Tibial nerve (tissue), 4 donors: ENCODE measurements at regions not wholly inside any gene's neighbourhood (a gene's known extent, or its start where the extent isn't known, plus 50 kb on each side); places are given as distances from the start of the nearest gene placed in this dataset.

Experiments
- DNase-seq, 2 donors: peaks; one replicate each; pipeline ENCODE4 v3.0.0-alpha.2; 2019; ENCODE audit warnings: low spot score in 2 of 2
- H3K27ac ChIP-seq, 4 donors: fragments of 200-600 bp; sonication (generic) in 3 of 4; one replicate each; pipeline ENCODE4 v1.5.1; 2017 to 2019; ENCODE audit warnings: mild to moderate bottlenecking in 1 of 4
- H3K27me3 ChIP-seq, 2 donors: fragments of 200-600 bp; sonication (generic) in 1 of 2; one replicate each; pipeline versions ENCODE4 v1.5.1 to v1.6.0; 2017 to 2019
- H3K36me3 ChIP-seq, 3 donors: fragments of 200-600 bp; sonication (generic); one replicate each; pipeline ENCODE4 v1.5.1; 2018 to 2019
- H3K4me1 ChIP-seq, 4 donors: fragments of 200-600 bp; sonication (generic) in 3 of 4; one replicate each; pipeline ENCODE4 v1.5.1; 2017 to 2019
- H3K4me3 ChIP-seq, 4 donors: fragments of 200-600 bp; sonication (generic) in 3 of 4; one replicate each; pipeline ENCODE4 v1.5.1; 2017 to 2019; ENCODE audit warnings: mild to moderate bottlenecking in 1 of 4, moderate library complexity in 1 of 4
- H3K9me3 ChIP-seq, 4 donors: fragments of 200-600 bp; sonication (generic) in 3 of 4; one replicate each; pipeline ENCODE4 v1.5.1; 2017 to 2019
- EP300 ChIP-seq, 2 donors: sonication (generic); formaldehyde crosslinking; IDR thresholded peaks; one replicate each; pipeline ENCODE4 v1.6.1; 2017; ENCODE audit warnings: antibody characterized with exemption in 2 of 2, mild to moderate bottlenecking in 1 of 2
- POLR2A ChIP-seq, 2 donors: fragments of 450-650 bp; IDR thresholded peaks; one replicate each; pipeline ENCODE4 v1.6.1; 2017; ENCODE audit warnings: antibody characterized with exemption in 2 of 2, mild to moderate bottlenecking in 2 of 2, moderate library complexity in 2 of 2
- WGBS, 2 donors: methylation state at CpG; one replicate each; pipeline ENCODE4 v1.1.5; 2018; 5-methylcytosine and 5-hydroxymethylcytosine counted together
- TF ChIP-seq, protein P1 (sequence below), 5 experiments: fragments of 200-600 bp in 3 of 5; fragments of 450-650 bp in 2 of 5; sonication (generic) in 3 of 5; IDR thresholded peaks; one replicate each; pipeline ENCODE4 v1.5.1; 2016 to 2019; ENCODE audit warnings: antibody characterized with exemption in 5 of 5, mild to moderate bottlenecking in 3 of 5, moderate library complexity in 2 of 5

DNA sequence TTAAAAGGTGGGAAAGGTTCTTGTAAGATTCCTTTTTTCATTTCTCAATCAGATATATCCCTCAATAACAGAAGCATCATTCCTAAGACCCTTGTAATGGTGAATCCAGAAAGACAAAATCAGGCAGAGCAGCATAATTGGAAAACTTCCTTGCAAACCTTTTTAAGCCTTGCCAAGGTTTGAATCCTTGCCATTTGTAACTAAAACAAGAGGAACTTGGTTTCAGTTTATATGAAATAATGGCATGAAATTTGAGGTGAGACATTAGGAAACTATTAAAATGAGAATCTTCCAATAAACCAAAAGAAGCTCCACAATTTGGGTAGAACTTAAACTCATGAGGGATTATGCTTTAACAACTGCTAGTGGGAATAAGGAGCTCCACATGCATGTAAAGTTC is 384.7 kb upstream of the SMC2 start:
- H3K36me3 ChIP-seq = no peaks in the 10 kb centered on the region

DNA sequence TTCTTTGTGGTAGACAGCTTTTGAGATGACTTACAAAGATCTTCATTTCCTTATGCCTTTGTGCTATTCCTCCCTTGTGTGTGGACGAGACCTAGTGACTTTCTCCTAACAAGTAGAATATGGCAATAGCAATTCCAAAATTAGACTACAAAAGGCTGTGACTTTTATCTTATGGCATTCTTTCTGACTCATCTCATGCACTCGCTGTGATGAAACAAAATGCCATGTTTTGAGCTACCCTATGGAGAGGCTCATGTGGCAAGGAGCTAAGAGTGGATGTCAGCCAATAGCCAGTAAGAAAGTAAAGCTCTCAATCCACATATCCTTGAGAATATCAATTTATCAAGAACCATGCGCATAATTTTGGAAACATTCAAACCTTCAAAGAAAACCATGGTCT is 380.5 kb upstream of the SMC2 start:
- no peak for DNase-seq
- no peak overlapping the region for H3K4me3 ChIP-seq
- H3K27ac ChIP-seq = no peak overlapping the region
- H3K4me1 ChIP-seq = no peaks in the 10 kb centered on the region
- H3K27me3 ChIP-seq = no peaks in the 10 kb centered on the region
- peaks cover 0 to 5% (median 0%) of the 10 kb centered on the region in 4 donors for H3K9me3 ChIP-seq
- WGBS, 2 donors = 82 to 84% methylated on average over 3 of the region's 3 CpGs
- H3K36me3 ChIP-seq = no peaks in the 10 kb centered on the region
- TF ChIP-seq EP300 (IDR thresholded peaks at IDR 0.05) (no peak), POLR2A (IDR thresholded peaks at IDR 0.05) (no peak)
- TF ChIP-seq, protein P1, sequence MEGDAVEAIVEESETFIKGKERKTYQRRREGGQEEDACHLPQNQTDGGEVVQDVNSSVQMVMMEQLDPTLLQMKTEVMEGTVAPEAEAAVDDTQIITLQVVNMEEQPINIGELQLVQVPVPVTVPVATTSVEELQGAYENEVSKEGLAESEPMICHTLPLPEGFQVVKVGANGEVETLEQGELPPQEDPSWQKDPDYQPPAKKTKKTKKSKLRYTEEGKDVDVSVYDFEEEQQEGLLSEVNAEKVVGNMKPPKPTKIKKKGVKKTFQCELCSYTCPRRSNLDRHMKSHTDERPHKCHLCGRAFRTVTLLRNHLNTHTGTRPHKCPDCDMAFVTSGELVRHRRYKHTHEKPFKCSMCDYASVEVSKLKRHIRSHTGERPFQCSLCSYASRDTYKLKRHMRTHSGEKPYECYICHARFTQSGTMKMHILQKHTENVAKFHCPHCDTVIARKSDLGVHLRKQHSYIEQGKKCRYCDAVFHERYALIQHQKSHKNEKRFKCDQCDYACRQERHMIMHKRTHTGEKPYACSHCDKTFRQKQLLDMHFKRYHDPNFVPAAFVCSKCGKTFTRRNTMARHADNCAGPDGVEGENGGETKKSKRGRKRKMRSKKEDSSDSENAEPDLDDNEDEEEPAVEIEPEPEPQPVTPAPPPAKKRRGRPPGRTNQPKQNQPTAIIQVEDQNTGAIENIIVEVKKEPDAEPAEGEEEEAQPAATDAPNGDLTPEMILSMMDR (IDR thresholded peaks at IDR 0.05) = no peak

More for the DNA sequence above, 384.7 kb upstream of the SMC2 start:
- no peak for DNase-seq
- Histone ChIP-seq H3K9me3 (peaks cover 0 to 3% (median 0%) of the 10 kb centered on the region in 4 donors), H3K4me1 (no peaks in the 10 kb centered on the region), H3K27ac (no peak overlapping the region), H3K27me3 (no peaks in the 10 kb centered on the region), H3K4me3 (no peak overlapping the region)
- TF ChIP-seq EP300 (IDR thresholded peaks at IDR 0.05) = no peak
- no peak for TF ChIP-seq POLR2A (IDR thresholded peaks at IDR 0.05)
- TF ChIP-seq, protein P1 (IDR thresholded peaks at IDR 0.05) = no peak

DNA sequence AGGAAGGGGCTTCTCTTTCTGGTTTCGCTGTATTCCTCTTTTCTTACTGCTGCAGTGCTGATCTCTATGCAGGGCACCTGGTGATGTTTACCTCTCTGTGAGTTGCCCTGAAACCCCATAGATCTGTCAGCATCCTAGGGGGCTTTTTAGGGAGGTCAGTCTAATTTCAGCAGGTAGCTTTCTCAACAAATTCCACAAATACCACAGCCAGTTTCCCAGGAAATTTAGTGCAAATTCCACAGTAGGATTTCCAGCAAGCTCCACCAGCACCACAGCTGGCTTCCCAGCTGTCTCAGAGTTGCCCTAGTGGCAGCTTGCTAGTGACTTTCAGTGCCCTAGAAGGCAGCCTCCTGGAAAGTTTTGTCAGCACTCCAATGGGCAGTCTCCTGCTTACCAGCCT is 379.1 kb upstream of the SMC2 start:
- Histone ChIP-seq H3K27me3 (no peaks in the 10 kb centered on the region), H3K9me3 (peaks cover 0 to 5% (median 0%) of the 10 kb centered on the region in 4 donors), H3K4me1 (no peaks in the 10 kb centered on the region), H3K36me3 (no peaks in the 10 kb centered on the region), H3K4me3 (no peak overlapping the region), H3K27ac (no peak overlapping the region)
- DNase-seq = no peak
- TF ChIP-seq POLR2A (IDR thresholded peaks at IDR 0.05) = no peak
- TF ChIP-seq, protein P1 (IDR thresholded peaks at IDR 0.05) = no peak
- no peak for TF ChIP-seq EP300 (IDR thresholded peaks at IDR 0.05)
- 68 to 91% methylated on average over 1 of the region's 1 CpG for WGBS, 2 donors

DNA sequence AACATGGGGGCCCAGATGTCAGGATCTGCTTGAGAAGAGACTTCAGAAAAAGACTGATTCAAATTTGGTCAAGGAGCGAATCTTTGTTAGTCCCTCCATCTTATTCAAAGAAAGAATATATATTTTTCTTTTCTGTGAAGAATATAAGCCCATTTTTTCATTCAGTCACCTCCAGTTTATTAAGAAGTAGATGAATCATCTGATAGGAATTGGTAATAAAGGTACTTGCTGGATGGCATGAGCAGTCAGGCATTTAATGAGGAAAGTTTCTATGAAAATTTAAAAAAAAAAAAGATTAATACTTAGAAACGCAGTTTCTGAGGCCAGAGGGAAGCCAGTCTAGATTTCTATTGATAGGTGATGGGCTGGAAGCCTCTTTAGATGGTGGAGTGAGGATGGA is 373.1 kb upstream of the SMC2 start:
- DNase-seq = no peak
- TF ChIP-seq, protein P1 (IDR thresholded peaks at IDR 0.05) = no peak
- no peak for TF ChIP-seq EP300 (IDR thresholded peaks at IDR 0.05)
- no peak for TF ChIP-seq POLR2A (IDR thresholded peaks at IDR 0.05)
- H3K27ac ChIP-seq = no peak overlapping the region
- peaks cover 0 to under 1% (median 0%) of the 10 kb centered on the region in 4 donors for H3K9me3 ChIP-seq
- WGBS, 2 donors = 80 to 93% methylated on average over 2 of the region's 2 CpGs
- H3K27me3 ChIP-seq = no peaks in the 10 kb centered on the region
- H3K36me3 ChIP-seq = no peaks in the 10 kb centered on the region
- no peak overlapping the region for H3K4me3 ChIP-seq
- no peaks in the 10 kb centered on the region for H3K4me1 ChIP-seq

DNA sequence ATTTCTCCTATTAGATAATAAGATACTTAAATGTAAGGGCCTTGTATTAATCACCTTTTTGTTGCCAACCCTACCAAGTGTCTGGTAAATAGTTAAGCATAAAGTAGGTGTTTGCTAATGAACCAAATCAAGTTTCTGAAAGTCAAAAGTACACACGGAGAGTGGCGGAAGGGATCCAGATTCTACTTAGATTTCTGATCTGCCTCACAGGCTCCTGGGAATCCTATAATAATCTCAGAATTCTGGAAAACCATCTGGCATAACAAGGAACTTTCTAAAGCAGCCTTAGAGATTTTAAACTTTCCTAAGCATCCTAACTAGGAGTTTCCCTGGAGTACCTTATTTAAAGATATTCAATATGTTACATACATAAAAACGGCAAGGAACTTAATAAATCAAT is 363.2 kb upstream of the SMC2 start:
- no peaks in the 10 kb centered on the region for H3K9me3 ChIP-seq
- DNase-seq = no peak
- H3K4me3 ChIP-seq = no peak overlapping the region
- H3K27ac ChIP-seq = no peak overlapping the region
- WGBS, 2 donors = 57 to 63% methylated on average over 3 of the region's 3 CpGs
- H3K27me3 ChIP-seq = no peaks in the 10 kb centered on the region
- TF ChIP-seq, protein P1 (IDR thresholded peaks at IDR 0.05) = no peak
- TF ChIP-seq POLR2A (IDR thresholded peaks at IDR 0.05) (no peak), EP300 (IDR thresholded peaks at IDR 0.05) (no peak)
- no peaks in the 10 kb centered on the region for H3K4me1 ChIP-seq
- H3K36me3 ChIP-seq = no peaks in the 10 kb centered on the region
